COR-L47 (cell line): ENCODE measurements at regions not wholly inside any gene's neighbourhood (a gene's known extent, or its start where the extent isn't known, plus 50 kb on each side); places are given as distances from the start of the nearest gene placed in this dataset.

ENCODE experiments used
- DNase-seq: peaks from one replicate; lab custom pipeline; 2025; lab: John Stamatoyannopoulos, UW

DNA sequence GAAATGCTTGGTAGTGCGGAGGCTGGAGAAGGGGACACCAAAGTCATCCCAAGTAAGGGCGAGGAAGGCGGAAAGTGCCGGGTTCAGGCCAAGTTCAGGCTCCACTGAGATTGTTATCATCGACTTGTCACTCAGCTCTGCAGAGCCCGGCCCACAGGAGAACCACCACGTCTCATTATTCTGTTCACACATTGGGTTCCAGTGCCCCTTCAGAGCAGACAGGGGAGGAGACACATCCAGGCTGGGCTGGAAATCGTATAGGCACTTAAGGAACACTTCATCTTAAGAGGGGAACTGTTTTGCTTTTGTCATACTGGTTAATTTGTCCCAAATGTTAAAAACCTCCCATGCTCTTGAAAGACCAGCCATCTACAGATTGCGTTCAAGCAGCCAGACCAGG is 118.3 kb upstream of the ADAMTS18 start:
- DNase-seq, result no peak

DNA sequence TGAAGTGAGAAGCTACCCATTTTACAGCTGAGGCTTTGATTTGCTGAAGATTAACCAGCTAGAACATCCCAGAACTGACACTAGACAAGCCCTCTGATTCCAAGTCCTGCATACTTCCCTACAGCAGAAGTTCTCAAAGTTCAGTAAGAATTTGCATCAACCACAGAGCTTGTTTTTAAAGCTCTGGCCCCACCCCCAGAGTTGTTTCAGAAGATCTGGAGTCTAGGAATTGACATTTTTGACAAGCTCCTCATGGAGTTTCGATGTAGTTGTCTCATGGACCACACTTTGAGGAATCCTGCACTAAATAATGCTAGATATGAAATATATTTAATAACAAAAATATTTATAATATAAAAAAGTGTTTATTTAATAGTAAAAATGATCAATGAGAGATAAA is 120.3 kb upstream of the ADAMTS18 start:
- no peak for DNase-seq

DNA sequence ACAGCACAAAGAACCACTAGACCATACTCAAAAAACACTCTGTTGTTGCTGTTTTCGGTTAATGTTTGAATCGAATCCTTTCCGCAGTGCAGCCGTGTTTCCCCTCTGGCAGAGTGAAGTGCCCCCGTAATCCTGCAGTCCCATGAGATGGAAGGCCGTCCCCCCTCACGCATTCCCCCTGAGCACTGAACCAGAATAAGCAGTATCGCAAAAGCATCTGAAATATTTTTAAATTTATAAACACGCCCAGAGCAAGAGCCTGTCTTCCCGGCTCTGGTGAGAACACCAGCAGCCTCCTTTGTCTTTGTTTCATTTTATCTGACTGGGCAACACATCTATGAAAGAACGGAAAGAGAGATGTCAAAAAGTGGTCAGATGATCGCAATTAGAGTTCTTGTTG is 121.0 kb upstream of the ADAMTS18 start:
- no peak for DNase-seq

DNA sequence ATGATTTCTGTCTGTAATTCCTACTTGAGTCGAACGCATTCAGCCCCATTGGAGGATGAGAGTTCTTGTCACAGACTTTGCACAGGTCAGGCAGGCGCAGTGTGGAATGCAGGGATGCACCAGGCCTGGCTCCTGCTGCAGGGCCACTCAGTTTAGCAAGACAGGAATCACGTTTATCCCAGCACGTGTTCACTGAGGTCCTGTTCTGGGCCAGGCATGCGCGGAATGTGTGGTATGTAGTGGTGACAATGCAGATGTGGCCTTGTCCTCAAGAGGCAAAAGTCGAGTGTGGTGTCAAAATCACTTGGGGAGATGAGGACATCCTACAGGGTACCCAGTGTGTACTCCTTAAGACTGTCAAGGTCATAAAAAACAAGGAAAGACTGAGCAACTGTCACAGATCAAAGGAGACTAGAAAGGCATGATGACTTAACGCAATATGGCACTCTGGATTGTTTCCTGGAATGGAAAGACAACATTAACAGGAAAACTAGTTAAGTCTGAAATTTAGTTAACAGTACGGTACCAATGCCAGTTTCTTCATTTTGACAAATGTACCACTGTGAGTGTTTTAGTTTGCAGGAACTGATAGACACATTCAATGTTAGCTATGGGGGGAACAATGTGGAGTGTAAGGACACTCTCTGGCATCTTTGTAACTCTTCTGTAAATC is 121.5 kb upstream of the ADAMTS18 start:
- DNase-seq, result no peak

DNA sequence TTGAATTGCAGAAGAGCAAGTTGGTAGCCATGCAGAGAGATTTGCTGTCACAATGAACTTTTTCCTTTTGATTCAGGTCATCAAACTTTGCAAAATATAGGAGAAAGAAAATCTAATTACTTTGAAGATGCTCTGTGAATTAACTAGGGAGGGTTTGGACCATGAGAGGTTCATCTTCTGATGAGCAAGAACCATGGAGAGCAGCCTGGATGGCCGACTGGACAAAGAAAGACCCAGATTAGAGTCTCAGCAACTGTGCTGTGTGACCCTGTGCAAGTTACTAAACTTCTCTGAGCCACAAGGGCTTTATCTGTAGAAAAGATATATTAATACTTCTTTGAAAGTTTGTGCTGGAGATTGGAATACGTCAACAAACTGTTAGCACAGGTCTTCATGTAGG is 122.6 kb upstream of the ADAMTS18 start:
- no peak for DNase-seq

DNA sequence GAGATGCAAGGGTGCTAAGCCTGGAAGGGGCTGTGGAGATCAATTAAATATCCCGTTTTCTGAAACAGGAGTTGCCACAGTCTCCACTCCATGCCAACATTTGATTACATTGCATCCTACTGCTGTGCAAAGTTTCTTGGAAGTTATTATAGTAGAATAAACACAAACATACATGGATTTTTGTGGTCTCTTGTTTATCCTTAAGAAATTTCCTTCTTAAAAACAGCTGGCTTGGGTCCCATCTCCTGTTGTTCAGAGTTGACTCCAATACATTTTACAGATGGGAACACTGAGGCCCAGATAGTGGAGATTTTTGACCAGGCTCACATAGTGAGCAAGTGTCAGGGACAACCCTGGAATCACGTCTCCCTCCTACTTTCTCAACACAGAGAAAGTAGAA is 124.0 kb upstream of the ADAMTS18 start:
- no peak for DNase-seq

DNA sequence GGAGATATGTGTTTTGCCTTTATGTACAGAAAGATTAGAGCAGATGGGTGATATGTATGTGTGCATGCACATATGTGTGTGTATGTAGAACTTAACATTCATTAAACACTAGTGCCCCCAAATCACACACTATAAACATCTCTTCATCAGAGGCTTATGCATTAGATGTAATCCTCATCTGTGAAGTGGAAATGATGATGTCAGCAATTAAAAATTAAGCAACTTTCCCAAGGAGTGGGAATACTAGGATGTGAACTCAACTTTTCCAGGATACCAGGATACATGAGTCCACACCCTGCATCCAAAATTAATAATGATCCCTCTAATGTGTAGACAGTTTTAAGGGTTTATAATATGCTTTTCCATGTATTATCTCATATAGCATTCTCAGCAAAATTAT is 127.7 kb upstream of the ADAMTS18 start:
- DNase-seq, result no peak

DNA sequence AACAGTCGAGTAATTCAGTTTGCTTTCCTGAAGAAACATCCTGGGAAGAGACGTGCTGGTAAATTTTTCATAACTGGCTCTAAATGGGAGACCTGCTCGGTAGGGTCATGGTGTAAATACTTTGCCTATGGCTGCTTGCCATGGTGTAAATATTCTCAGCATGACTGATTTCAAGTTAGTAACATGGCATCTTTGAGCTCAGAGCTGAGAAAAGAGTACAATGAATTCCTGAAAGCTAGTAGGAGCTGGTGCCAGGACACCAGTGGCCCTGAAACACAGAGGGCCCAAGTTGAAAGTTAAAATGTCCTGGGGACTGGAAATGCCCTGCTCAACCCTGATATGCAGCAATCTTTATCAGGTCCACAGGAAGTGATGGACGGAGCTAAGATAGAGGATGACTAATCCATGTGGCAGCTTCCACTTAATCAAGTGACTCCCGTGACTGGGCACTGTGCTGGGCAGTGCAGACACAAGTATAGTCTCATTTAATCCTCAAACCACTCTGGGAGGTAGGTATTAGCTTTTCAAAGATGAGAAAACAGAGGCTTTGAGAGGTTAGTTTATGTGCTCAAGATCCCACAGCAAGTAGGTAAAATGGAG is 130.1 kb upstream of the ADAMTS18 start:
- no peak for DNase-seq

DNA sequence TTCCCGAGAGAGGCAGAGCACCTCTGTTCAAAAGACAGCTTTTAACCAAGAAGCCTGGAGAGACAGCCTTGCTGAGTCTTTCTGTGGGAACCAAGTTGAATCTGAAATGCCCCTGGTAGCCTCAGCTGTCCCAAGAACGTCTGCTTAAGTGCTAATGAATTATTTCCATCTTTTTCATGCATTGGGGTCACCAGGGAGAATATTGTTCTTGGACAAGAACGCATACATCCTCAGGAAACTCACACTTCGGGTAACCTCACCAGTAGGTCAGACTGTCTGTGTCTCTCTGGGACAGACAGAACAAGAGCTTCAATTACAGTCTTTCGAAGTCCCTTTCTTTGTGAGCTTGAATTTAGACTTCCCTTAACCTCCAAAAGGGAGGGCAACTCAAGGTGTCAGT is 134.6 kb upstream of the ADAMTS18 start:
- DNase-seq, result no peak

DNA sequence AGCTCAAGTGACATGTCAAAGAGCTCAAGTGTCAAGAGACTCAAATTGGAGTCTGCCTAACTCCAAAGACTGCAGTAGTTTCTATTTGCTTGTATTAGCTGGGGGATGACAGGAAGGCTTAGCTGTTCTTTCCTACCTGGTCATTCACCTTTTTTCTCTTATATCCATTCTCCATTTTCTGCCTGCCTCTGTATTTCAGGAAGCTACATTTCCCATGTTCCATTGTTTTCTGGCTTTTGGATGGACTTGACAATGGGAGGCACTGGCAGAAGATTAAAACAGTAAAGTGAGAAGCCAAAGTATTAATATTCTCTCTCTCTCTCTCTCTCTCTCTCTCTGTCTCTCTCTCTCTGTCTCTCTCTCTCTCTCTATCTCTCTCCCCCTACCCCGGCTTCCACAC is 135.7 kb upstream of the ADAMTS18 start:
- no peak for DNase-seq

DNA sequence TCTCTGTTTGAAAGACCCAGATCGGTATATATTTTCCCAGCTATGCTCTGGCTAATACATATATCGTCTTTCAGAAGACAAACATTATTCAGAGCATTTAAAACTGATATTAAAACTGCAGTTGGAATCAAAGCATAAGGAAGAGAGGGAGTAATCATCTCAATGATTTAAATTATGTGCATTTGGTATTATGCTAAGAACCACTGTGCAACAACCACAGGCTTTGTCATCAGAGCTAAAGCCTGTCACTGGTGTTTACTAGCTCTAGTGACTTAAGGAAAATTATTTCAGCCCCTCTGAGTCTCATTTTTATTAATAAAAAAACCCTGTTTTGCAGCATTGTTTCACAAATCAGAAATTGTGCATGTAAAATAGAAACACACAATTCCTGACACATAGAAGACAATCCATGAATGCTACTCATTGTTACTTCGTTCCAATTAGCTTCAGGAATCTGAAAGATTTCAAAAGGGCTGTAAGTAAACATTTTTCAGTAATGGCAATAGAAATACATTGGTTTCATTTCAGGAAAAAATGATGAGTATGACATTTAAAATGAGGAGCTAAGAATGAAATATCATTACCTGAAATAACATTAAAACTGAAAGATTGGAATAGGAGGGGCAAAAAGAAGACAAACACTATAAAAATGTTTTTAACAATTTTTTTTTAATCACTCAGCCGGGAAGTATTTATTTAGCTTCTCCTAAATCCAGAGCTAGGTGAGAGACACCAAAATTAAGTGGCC is 136.5 kb upstream of the ADAMTS18 start:
- DNase-seq, result no peak

DNA sequence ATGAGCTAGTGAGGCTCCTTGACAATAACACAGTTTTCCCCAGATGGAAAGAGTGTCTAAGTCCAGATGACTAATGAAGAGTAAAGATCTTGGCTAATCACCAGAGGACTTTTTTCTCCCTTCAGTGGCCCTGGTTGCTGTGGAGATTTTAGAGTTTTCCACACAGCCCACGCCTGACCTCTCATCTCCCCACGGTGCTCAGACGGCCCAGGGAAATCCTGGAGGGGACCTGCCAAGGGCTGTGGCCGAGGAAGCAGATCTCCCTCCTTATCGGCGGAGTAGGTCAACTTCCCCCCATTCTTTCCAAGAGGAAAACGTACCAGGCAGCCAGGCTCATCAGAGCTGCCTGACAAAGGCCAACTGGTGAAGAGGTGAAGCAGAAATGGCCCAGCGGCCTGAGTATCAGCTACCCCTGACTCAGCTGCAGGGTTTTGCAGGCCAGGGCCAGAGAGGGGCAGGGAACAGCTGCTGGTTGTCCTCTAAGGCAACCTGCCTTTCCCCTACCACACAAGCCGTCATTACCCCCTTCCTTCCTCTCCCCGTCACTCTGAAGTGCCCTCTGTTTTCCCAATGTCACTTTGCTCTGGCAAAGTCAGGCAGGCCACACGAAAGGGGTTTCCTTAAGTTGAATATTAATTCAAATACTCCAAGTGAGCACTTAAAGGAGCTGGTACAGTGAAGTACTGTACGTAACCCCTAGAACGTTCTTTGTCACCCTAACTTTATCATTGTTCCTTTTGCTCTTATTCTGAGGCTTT is 140.2 kb upstream of the ADAMTS18 start:
- no peak for DNase-seq

DNA sequence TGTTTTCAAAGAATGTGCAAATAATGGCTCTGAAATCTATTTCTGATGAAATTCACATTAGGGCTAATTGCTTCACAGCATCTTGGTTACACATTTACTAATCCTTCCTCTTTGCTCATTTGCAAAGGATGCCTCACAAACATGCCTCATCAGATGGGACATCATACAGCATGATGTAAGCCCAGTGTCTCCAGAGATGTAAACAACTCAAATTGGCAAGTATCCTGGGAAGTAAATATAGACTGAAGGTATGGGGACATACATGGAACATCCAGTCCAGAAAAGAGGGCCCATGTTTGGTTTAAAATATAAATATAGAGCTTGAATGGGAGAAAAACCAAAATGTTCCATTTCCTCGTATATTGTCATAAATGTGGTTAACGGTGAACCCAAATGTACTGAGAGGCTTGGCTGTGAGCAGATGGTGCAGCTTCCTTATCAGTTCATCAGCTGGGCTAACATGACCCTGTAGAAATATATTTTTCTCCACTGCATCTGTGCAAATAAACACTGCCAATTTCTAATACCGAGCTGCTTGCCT is 142.9 kb upstream of the NUDT7 start:
- no peak for DNase-seq

DNA sequence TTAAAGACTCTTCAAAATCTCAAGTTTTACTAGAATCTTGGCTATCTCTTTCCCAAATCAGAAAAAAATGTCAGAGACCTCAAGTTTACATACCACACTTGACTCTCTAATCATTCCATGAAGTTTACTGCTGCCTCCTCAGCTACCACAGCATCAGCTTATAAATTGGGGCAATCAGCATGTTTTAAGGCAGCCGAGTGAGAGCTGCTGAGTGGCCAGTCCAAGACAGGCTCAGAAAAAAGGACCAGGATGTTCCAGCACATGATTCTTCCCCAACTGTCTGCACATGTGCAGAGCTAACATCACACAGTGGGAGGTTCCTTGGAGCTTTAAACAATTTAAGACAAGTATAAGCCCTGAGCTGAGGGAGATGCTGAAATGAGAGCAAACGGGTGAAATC is 140.6 kb upstream of the NUDT7 start:
- DNase-seq, result no peak

DNA sequence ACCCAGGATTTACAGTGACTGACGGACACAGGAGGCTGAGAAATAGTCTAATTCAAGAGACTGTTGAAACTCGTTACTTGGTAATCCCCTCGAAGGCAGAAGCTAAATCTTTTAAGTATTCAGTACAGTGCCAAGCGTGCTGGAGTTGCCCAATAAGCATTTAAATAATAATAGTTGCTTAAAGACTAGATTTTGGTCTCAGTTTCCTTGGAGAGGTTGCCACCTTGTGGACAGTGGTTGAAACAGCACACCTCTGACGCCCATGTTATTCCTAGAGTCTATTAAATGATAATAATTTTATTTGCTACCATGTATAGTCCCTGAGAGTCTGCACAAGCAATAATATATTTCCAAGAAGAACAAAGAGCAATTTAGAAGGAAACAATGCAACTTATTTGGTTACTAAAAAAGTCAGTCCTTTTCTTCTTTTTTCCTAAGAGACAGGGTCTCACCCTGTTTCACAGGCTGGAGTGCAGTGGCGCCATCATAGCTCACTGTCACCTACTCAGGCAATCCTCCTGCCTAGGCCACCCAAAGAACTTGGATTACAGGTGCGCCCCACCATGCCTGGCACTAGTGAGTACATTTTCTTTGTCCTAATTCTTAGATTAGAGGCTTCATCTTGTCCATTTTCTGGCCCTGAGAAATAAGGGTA is 138.0 kb upstream of the NUDT7 start:
- DNase-seq, result peak; percentile 59

DNA sequence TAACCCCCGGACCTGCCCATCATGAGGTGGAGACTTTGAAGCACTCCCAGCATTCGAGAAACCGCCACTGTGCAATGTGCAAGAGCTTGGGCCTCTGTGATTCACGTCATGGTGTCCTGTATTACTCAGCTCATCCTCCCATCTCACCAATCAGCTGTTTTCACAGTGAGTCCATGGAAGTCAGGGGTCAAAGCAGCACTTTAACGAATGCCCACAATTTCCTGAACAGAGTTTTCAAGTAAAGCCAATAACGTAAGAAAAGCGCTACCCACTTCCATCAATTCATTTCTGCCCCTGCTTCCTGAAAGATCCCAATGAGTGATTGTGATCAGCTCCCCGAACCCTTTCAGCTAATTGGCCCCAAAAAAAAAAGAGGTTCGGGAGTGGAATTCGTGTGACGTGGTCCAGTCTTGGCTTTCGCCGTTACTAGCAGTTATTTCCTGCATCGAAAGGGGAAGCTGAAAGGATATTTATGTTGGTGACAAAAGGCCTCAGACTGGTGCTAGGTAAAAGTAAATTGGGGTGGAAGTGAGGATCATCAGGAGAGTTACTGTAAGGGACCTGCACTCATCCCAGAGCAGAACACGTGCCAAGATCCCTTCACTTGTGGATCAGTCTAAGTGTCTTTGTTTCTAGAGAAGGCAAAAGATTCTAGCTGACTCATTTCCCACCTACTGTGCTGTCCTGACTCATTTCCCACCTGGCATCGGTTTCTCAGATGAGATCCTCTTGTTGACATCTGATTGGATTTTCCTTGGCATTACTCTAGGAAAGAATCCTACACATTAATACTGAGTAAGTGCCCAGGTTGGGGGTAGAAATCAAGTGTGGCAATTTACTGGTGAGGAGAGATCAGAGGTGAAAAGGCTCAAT is 136.7 kb upstream of the NUDT7 start:
- no peak for DNase-seq

DNA sequence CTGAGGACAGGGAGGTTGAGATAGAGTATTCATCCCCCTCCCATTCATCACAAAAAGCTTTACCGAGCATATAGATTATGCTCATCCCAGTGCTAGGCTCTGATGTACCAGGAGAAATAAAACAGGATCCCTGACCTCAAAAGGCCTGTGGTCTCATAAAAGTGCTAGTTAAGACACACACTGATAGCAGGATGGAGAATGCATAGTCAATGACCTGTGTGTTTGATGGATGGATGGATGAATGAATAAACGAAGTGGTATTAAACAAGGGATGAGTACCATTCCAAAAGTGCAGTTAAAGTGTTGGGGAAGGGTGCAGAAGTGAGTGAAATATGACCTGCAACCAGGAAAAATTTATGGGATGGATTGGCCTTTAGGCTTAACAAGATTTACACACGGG is 133.9 kb upstream of the NUDT7 start:
- DNase-seq, result no peak

DNA sequence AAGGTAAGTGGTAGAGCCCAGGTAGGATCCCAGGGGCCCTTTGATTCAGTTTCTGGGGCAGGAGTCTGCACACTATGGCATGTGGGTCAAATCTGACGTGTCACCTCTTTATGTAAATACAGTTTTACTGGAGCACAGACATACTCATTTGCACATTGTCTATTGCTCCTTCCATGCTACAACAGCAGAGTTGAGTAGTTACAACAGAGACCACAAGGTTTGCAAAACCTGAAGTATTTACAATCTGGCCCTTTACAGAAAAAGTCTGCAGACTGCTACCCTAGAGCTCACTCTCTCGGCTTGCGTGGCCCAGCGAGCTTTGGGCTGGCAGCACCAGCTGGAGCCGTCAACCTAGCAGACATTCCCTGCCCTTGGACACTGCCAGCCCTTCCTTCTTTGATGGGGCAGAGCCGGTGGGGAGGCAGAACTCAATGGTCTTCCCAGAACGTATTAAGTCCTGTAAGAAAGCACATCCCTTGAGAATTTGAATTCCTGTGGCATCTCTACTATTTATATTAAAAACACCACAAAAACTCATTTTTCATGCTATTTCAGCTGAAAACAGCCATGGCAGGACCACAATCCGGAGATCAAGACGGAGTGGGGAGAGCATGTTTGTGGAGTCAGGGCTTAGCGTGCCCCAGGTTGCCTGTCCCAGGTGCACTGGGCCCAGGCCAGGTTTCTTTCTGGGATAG is 133.1 kb upstream of the NUDT7 start:
- no peak for DNase-seq

DNA sequence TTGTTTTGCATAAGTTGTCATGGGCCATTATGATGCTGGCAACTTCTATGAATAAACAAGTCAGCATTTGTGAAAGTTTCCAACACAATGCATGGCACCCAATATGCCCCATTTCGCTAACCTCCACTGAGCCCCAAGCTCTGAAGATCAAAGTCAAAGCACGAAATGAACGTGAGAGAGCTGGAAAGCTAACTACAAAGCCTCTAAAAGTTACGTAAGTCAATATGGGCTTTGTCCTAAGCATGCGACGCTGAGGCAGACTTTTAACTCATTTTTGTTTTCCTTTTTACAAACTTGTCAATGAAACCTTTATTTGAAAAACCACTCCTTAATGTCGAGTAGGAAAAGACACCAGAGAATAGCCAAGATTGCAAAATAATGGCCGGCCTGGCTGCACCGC is 131.6 kb upstream of the NUDT7 start:
- DNase-seq, result no peak

DNA sequence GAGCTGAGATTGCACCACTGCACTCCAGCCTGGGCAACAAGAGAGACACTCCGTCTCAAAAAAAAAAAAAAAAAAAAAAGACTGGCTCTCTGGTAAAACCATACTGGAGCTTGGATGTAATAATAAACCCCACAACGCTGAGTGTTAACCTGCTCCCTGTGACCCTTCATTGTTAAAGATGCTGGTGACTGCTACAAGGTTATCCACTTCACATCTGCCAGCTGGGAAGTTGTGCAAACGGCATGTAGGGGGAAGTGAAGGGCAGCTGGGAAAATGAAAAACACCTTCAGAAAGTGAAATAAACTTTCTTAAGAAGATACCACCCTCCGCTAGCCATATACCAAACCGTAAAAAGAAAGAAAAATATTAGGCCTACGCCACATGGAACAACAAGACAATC is 131.0 kb upstream of the NUDT7 start:
- no peak for DNase-seq
